H9 (cell line): ENCODE measurements at regions not wholly inside any gene's neighbourhood (a gene's known extent, or its start where the extent isn't known, plus 50 kb on each side); places are given as distances from the start of the nearest gene placed in this dataset.

Source experiments
- DNase-seq: peaks from one replicate; pipeline ENCODE4 v3.0.0-alpha.2; 2017
- H2AFZ ChIP-seq: one replicate; pipeline ENCODE4 v1.6.1; 2013; ENCODE audit warnings: mild to moderate bottlenecking, low read length, control low read depth, moderate library complexity
- H2AK5ac ChIP-seq: 2 replicates; pipeline ENCODE4 v1.6.1; 2013; ENCODE audit warnings: low read length, control low read depth, mixed read lengths; ENCODE audit not compliant: insufficient read length
- H2BK120ac ChIP-seq: one replicate; pipeline ENCODE4 v1.6.1; 2013; ENCODE audit warnings: low read depth, mild to moderate bottlenecking, low read length, control low read depth, inconsistent platforms; ENCODE audit not compliant: poor library complexity, severe bottlenecking
- H2BK12ac ChIP-seq: 2 replicates; pipeline ENCODE4 v1.6.1; 2013; ENCODE audit warnings: low read length, control low read depth, mixed read lengths, low read depth; ENCODE audit not compliant: insufficient read length
- H2BK15ac ChIP-seq: 2 replicates; pipeline ENCODE4 v1.6.1; 2013; ENCODE audit warnings: low read depth, low read length, control low read depth
- H2BK20ac ChIP-seq: one replicate; pipeline ENCODE4 v1.6.1; 2013; ENCODE audit warnings: low read depth, mild to moderate bottlenecking, low read length, control low read depth, inconsistent platforms; ENCODE audit not compliant: poor library complexity, severe bottlenecking
- H2BK5ac ChIP-seq: 2 replicates; pipeline ENCODE4 v1.6.1; 2013; ENCODE audit warnings: low read length, control low read depth, mixed read lengths; ENCODE audit not compliant: insufficient read length
- H3K14ac ChIP-seq: 2 replicates; pipeline ENCODE4 v1.6.1; 2013; ENCODE audit warnings: low read length, control low read depth; ENCODE audit not compliant: insufficient read depth
- H3K18ac ChIP-seq: 2 replicates; pipeline ENCODE4 v1.6.1; 2013; ENCODE audit warnings: low read depth, mild to moderate bottlenecking, mixed read lengths, low read length, control low read depth; ENCODE audit not compliant: insufficient read length
- H3K23ac ChIP-seq: 2 replicates; pipeline ENCODE4 v1.6.1; 2013; ENCODE audit warnings: low read length, control low read depth, mixed read lengths, low read depth; ENCODE audit not compliant: insufficient read length
- H3K23me2 ChIP-seq: 2 replicates; pipeline ENCODE4 v1.6.1; 2013; ENCODE audit warnings: low read depth, mild to moderate bottlenecking, mixed read lengths, low read length, control low read depth; ENCODE audit not compliant: insufficient read length, poor library complexity, severe bottlenecking
- H3K27ac ChIP-seq: 2 replicates; pipeline ENCODE4 v1.5.1; 2013; ENCODE audit warnings: low read length, control low read depth, mixed read lengths, low read depth; ENCODE audit not compliant: insufficient read length
- H3K27me3 ChIP-seq: 2 replicates; pipeline ENCODE4 v1.6.1; 2013; ENCODE audit warnings: low read length, control low read depth, inconsistent platforms; ENCODE audit not compliant: insufficient read depth
- H3K4ac ChIP-seq: 2 replicates; pipeline ENCODE4 v1.6.1; 2013; ENCODE audit warnings: low read depth, mild to moderate bottlenecking, control low read depth, inconsistent platforms, low read length, moderate library complexity
- H3K4me1 ChIP-seq: 2 replicates; pipeline ENCODE4 v1.6.1; 2013; ENCODE audit warnings: low read length, control low read depth, inconsistent platforms; ENCODE audit not compliant: insufficient read depth
- H3K4me2 ChIP-seq: 2 replicates; pipeline ENCODE4 v1.6.1; 2013; ENCODE audit warnings: low read length, control low read depth, mixed read lengths; ENCODE audit not compliant: insufficient read length, insufficient read depth
- H3K56ac ChIP-seq: 2 replicates; pipeline ENCODE4 v1.6.1; 2013; ENCODE audit warnings: low read depth, mild to moderate bottlenecking, mixed read lengths, low read length, control low read depth; ENCODE audit not compliant: insufficient read length
- H3K79me1 ChIP-seq: 2 replicates; pipeline ENCODE4 v1.6.1; 2013; ENCODE audit warnings: low read depth, mild to moderate bottlenecking, moderate library complexity, low read length, control low read depth, inconsistent platforms; ENCODE audit not compliant: insufficient read depth, poor library complexity, severe bottlenecking
- H3K79me2 ChIP-seq: 2 replicates; pipeline ENCODE4 v1.6.1; 2013; ENCODE audit warnings: low read length, control low read depth, inconsistent platforms; ENCODE audit not compliant: insufficient read depth
- H3K9ac ChIP-seq: 2 replicates; pipeline ENCODE4 v1.6.1; 2013; ENCODE audit warnings: low read length, control low read depth, mixed read lengths; ENCODE audit not compliant: insufficient read length; ENCODE audit errors: extremely low read depth
- H3K9me3 ChIP-seq: one replicate; pipeline ENCODE4 v1.6.1; 2013; ENCODE audit warnings: low read depth, low read length, inconsistent platforms; ENCODE audit not compliant: control insufficient read depth
- H3T11ph ChIP-seq: one replicate; pipeline ENCODE4 v1.6.1; 2013; ENCODE audit warnings: mild to moderate bottlenecking, low read length, control low read depth, inconsistent platforms
- H4K20me1 ChIP-seq: one replicate; pipeline ENCODE4 v1.6.1; 2013; ENCODE audit not compliant: control insufficient read depth, insufficient read length, insufficient read depth
- H4K5ac ChIP-seq: 2 replicates; pipeline ENCODE4 v1.6.1; 2013; ENCODE audit warnings: low read depth, mild to moderate bottlenecking, mixed read lengths, low read length, control low read depth; ENCODE audit not compliant: insufficient read length
- H4K8ac ChIP-seq: replicated peaks from 2 replicates; pipeline ENCODE4 v1.6.1; 2013; ENCODE audit warnings: low read length, control low read depth, mixed read lengths, low read depth; ENCODE audit not compliant: insufficient read length
- H4K91ac ChIP-seq: 2 replicates; pipeline ENCODE4 v1.6.1; 2013; ENCODE audit warnings: low read depth, mild to moderate bottlenecking, moderate library complexity, mixed read lengths, low read length, control low read depth; ENCODE audit not compliant: insufficient read length
- H3K27ac Mint-ChIP-seq, 3 experiments: 2 replicates in 2 of 3; 3 replicates in 1 of 3; pipeline ENCODE4 v1.8.0; 2020 to 2021; ENCODE audit warnings: mixed read lengths in 3 of 3, mild to moderate bottlenecking in 1 of 3, moderate library complexity in 1 of 3
- H3K27me3 Mint-ChIP-seq: 2 replicates; pipeline ENCODE4 v1.8.0; 2021; ENCODE audit warnings: low read depth, mild to moderate bottlenecking, moderate library complexity, mixed read lengths
- H3K36me3 Mint-ChIP-seq, 3 experiments: 2 replicates in 2 of 3; 3 replicates in 1 of 3; pipeline ENCODE4 v1.8.0; 2020 to 2021; ENCODE audit warnings: low read depth in 3 of 3, mixed read lengths in 3 of 3; ENCODE audit not compliant: insufficient read depth in 1 of 3
- H3K4me1 Mint-ChIP-seq, 2 experiments: 2 replicates each; pipeline ENCODE4 v1.8.0; 2020; ENCODE audit warnings: mixed read lengths in 2 of 2
- H3K4me3 Mint-ChIP-seq, 2 experiments: 2 replicates in 1 of 2; 3 replicates in 1 of 2; pipeline ENCODE4 v1.8.0; 2020 to 2021; ENCODE audit warnings: mild to moderate bottlenecking in 2 of 2, mixed read lengths in 2 of 2, moderate library complexity in 1 of 2
- H3K9me3 Mint-ChIP-seq, 2 experiments: 2 replicates in 1 of 2; 3 replicates in 1 of 2; pipeline ENCODE4 v1.8.0; 2020; ENCODE audit warnings: mild to moderate bottlenecking in 2 of 2, mixed read lengths in 2 of 2, moderate library complexity in 1 of 2
- CTCF ChIP-seq: fragments of 200-600 bp; sonication (generic); conservative IDR thresholded peaks from 3 replicates; pipeline ENCODE4 v1.8.0; 2021; ENCODE audit warnings: antibody characterized with exemption, mild to moderate bottlenecking
- WGBS: extraction: QIAGEN DNeasy Blood & Tissue Kit; methylation state at CpG from one replicate; pipeline ENCODE4 v1.1.7; 2013; ENCODE audit warnings: missing lambda C conversion rate, low lambda C conversion rate, mixed read lengths; ENCODE audit not compliant: insufficient read length; ENCODE audit errors: extremely low coverage; 5-methylcytosine and 5-hydroxymethylcytosine counted together

- H3K27ac Mint-ChIP-seq: 0 out of 7 replicates have a peak overlapping the region, but pooled peaks of 1 of the 3 experiments have one; percentile 2
Observed at GRCh38 chr5:93057311-93057710, 523.7 kb downstream of the NR2F1-AS1 start.

More at GRCh38 chr5:93057311-93057710, 523.7 kb downstream of the NR2F1-AS1 start:
- Histone ChIP-seq H3K4ac (no peak overlapping the region), H2BK20ac (no peak overlapping the region), H4K5ac (no peak overlapping the region), H3K23ac (no peak overlapping the region), H2BK12ac (no peak overlapping the region), H2AFZ (no peak overlapping the region), H2BK120ac (no peak overlapping the region), H3K4me1 (peaks cover 4% of the 10 kb centered on the region; the same call in 1 of the 2 replicates), H3K9me3 (no peaks in the 10 kb centered on the region), H3K23me2 (no peaks in the 10 kb centered on the region), H3T11ph (no peak overlapping the region), H2BK15ac (no peak overlapping the region), H2AK5ac (no peak overlapping the region), H3K14ac (no peak overlapping the region), H4K20me1 (no peaks in the 10 kb centered on the region), H3K27ac (no peak overlapping the region), H3K18ac (no peak overlapping the region), H3K79me2 (no peaks in the 10 kb centered on the region), H3K79me1 (no peaks in the 10 kb centered on the region), H4K8ac (no peak overlapping the region), H3K27me3 (no peaks in the 10 kb centered on the region), H4K91ac (no peak overlapping the region), H3K4me2 (peak overlapping the region; percentile 60), H3K56ac (peak overlapping the region; percentile 82), H3K9ac (no peak overlapping the region), H2BK5ac (no peak overlapping the region)
- TF ChIP-seq CTCF: no peak
- no CpG with 5 or more reads among the region's 2 CpGs for WGBS
- peaks cover 3 to 8% of the 10 kb centered on the region in 2 experiments; a peak in 4 of 5 replicates for H3K9me3 Mint-ChIP-seq
- H3K36me3 Mint-ChIP-seq: peaks cover 7 to 12% (median 8%) of the 10 kb centered on the region in 3 experiments; a peak in 5 of 7 replicates
- no peak overlapping the region for H3K4me3 Mint-ChIP-seq
- no peaks in the 10 kb centered on the region for H3K27me3 Mint-ChIP-seq
- peaks cover 14 to 34% of the 10 kb centered on the region in 2 experiments for H3K4me1 Mint-ChIP-seq
- no peak for DNase-seq
